OCI-LY3 (cell line): ENCODE measurements at regions not wholly inside any gene's neighbourhood (a gene's known extent, or its start where the extent isn't known, plus 50 kb on each side); places are given as distances from the start of the nearest gene placed in this dataset.

Source experiments
- H2AFZ ChIP-seq: fragments of 200-600, 300-600 bp; shearing (Covaris generic); 2 replicates; pipeline ENCODE4 v1.6.0; 2014; ENCODE audit warnings: antibody characterized with exemption, low read depth, low read length
- H3K27ac ChIP-seq: fragments of 200-600, 300-600 bp; sonication (generic); 2 replicates; pipeline ENCODE4 v1.5.1; 2014; ENCODE audit warnings: mild to moderate bottlenecking, low read length, moderate library complexity, mixed read lengths
- H3K27me3 ChIP-seq: fragments of 200-600, 300-600 bp; sonication (generic); 2 replicates; pipeline ENCODE4 v1.6.1; 2014; ENCODE audit warnings: low read depth, low read length, mixed read lengths
- H3K36me3 ChIP-seq: fragments of 200-600, 300-600 bp; sonication (generic); replicated peaks from 2 replicates; pipeline ENCODE3; 2014; ENCODE audit warnings: low read depth, low read length, mixed read lengths
- H3K4me1 ChIP-seq: fragments of 300-600, 200-600 bp; sonication (generic); 2 replicates; pipeline ENCODE4 v1.6.1; 2014; ENCODE audit warnings: low read length, mixed read lengths
- H3K4me2 ChIP-seq: fragments of 200-600, 300-600 bp; sonication (generic); 2 replicates; pipeline ENCODE4 v1.6.1; 2014; ENCODE audit warnings: low read length, mixed read lengths
- H3K4me3 ChIP-seq: fragments of 300-600, 200-600 bp; sonication (generic); 2 replicates; pipeline ENCODE4 v1.5.1; 2014; ENCODE audit warnings: antibody characterized with exemption, mild to moderate bottlenecking, low read length, moderate library complexity
- H3K79me2 ChIP-seq: fragments of 300-600, 200-600 bp; shearing (Covaris generic); 2 replicates; pipeline ENCODE4 v1.6.1; 2014; ENCODE audit warnings: mild to moderate bottlenecking, low read length, mixed read lengths
- H3K9ac ChIP-seq: fragments of 300-600, 200-600 bp; shearing (Covaris generic); 2 replicates; pipeline ENCODE4 v1.6.0; 2014; ENCODE audit warnings: mild to moderate bottlenecking, low read length, moderate library complexity
- H3K9me3 ChIP-seq: fragments of 200-600, 300-600 bp; shearing (Covaris generic); 2 replicates; pipeline ENCODE4 v1.6.1; 2014; ENCODE audit warnings: low read length, mixed read lengths; ENCODE audit not compliant: insufficient read depth
- H4K20me1 ChIP-seq: fragments of 200-600, 300-600 bp; sonication (generic); 2 replicates; pipeline ENCODE4 v1.6.1; 2016; ENCODE audit warnings: low read length, mixed read lengths; ENCODE audit not compliant: insufficient read depth
- CTCF ChIP-seq: fragments of 200-600, 300-600 bp; sonication (generic); IDR thresholded peaks from 2 replicates; pipeline ENCODE4 v1.5.1; 2014; ENCODE audit warnings: antibody characterized with exemption, low read length, low read depth
- EZH2phosphoT487 ChIP-seq: fragments of 200-600 bp; shearing (Covaris generic); IDR thresholded peaks from 2 replicates; pipeline ENCODE4 v1.6.1; 2018; ENCODE audit warnings: antibody characterized with exemption, mixed run types, low read depth

- Histone ChIP-seq H3K4me3 (no peak overlapping the region), H2AFZ (no peak overlapping the region)
- TF ChIP-seq CTCF (no peak), EZH2phosphoT487 (no peak)
Measured at GRCh38 chr6:140855520-140855919, 1277.2 kb upstream of the GJE1 start.

GRCh38 chr6:140854318-140854717 lies 1278.4 kb upstream of the GJE1 start:
- Histone ChIP-seq H3K4me2 (no peak overlapping the region), H3K4me3 (no peak overlapping the region), H3K27ac (no peak overlapping the region), H3K9ac (no peak overlapping the region), H3K36me3 (no peaks in the 10 kb centered on the region), H3K79me2 (no peaks in the 10 kb centered on the region), H3K9me3 (no peaks in the 10 kb centered on the region), H4K20me1 (no peaks in the 10 kb centered on the region), H3K27me3 (no peaks in the 10 kb centered on the region), H3K4me1 (no peaks in the 10 kb centered on the region), H2AFZ (no peak overlapping the region)
- TF ChIP-seq CTCF (no peak), EZH2phosphoT487 (no peak)

More at GRCh38 chr6:140855520-140855919, 1277.2 kb upstream of the GJE1 start:
- Histone ChIP-seq H3K27ac (no peak overlapping the region), H3K9ac (no peak overlapping the region), H3K4me1 (no peaks in the 10 kb centered on the region), H3K36me3 (no peaks in the 10 kb centered on the region), H4K20me1 (no peaks in the 10 kb centered on the region), H3K9me3 (no peaks in the 10 kb centered on the region), H3K79me2 (no peaks in the 10 kb centered on the region), H3K27me3 (no peaks in the 10 kb centered on the region), H3K4me2 (no peak overlapping the region)

- Histone ChIP-seq H3K36me3 (no peaks in the 10 kb centered on the region), H4K20me1 (no peaks in the 10 kb centered on the region), H3K79me2 (no peaks in the 10 kb centered on the region), H3K4me2 (no peak overlapping the region), H3K9me3 (no peaks in the 10 kb centered on the region), H3K4me3 (no peak overlapping the region), H3K4me1 (no peaks in the 10 kb centered on the region), H3K9ac (no peak overlapping the region), H2AFZ (no peak overlapping the region), H3K27me3 (no peaks in the 10 kb centered on the region), H3K27ac (no peak overlapping the region)
- no peak for TF ChIP-seq CTCF
- TF ChIP-seq EZH2phosphoT487 = no peak
Measured at GRCh38 chr6:140850438-140850837, 1282.3 kb upstream of the GJE1 start.

GRCh38 chr6:140849456-140849855 lies 1283.3 kb upstream of the GJE1 start:
- Histone ChIP-seq H3K4me3 (no peak overlapping the region), H2AFZ (no peak overlapping the region), H3K27ac (no peak overlapping the region), H3K9me3 (no peaks in the 10 kb centered on the region), H3K4me1 (no peaks in the 10 kb centered on the region), H3K4me2 (no peak overlapping the region), H3K36me3 (no peaks in the 10 kb centered on the region), H4K20me1 (no peaks in the 10 kb centered on the region), H3K9ac (no peak overlapping the region), H3K27me3 (no peaks in the 10 kb centered on the region), H3K79me2 (no peaks in the 10 kb centered on the region)
- no peak for TF ChIP-seq EZH2phosphoT487
- TF ChIP-seq CTCF = no peak
